Stomach (tissue), 8 donors: ENCODE measurements at regions not wholly inside any gene's neighbourhood (a gene's known extent, or its start where the extent isn't known, plus 50 kb on each side); places are given as distances from the start of the nearest gene placed in this dataset.

Experiments
- DNase-seq, 2 donors: peaks; one replicate each; pipeline versions ENCODE4 v3.0.0 to v3.0.0-alpha.2; 2013 to 2019
- H3K27ac ChIP-seq, 5 donors: fragments of 200-600 bp in 4 of 5; sonication (generic) in 4 of 5; one replicate each; pipeline ENCODE4 v1.5.1; 2013 to 2019; ENCODE audit warnings: mild to moderate bottlenecking in 1 of 5, moderate library complexity in 1 of 5
- H3K27me3 ChIP-seq, 3 donors: fragments of 200-600 bp; sonication (generic); one replicate each; pipeline ENCODE4 v1.5.1; 2017 to 2019; ENCODE audit warnings: mixed run types in 1 of 3
- H3K36me3 ChIP-seq, 4 donors: fragments of 200-600 bp; sonication (generic); 1 replicate in 3 of 4; 2 replicates in 1 of 4; pipeline ENCODE4 v1.5.1; 2016 to 2019
- H3K4me1 ChIP-seq, 4 donors: fragments of 200-600 bp; sonication (generic); one replicate each; pipeline ENCODE4 v1.5.1; 2016 to 2019
- H3K4me3 ChIP-seq, 4 donors: fragments of 200-600 bp; sonication (generic) in 3 of 4; one replicate each; pipeline ENCODE4 v1.5.1; 2016 to 2019; ENCODE audit warnings: mild to moderate bottlenecking in 1 of 4
- H3K9me3 ChIP-seq, 4 donors: fragments of 200-600 bp; sonication (generic); one replicate each; pipeline ENCODE4 v1.5.1; 2016 to 2019
- EP300 ChIP-seq: sonication (generic); formaldehyde crosslinking; IDR thresholded peaks from one replicate; pipeline ENCODE4 v1.6.1; 2017; ENCODE audit warnings: antibody characterized with exemption
- POLR2A ChIP-seq, 4 donors: fragments of 450-650 bp; IDR thresholded peaks; one replicate each; pipeline ENCODE4 v1.6.1; 2016; ENCODE audit warnings: antibody characterized with exemption in 4 of 4, control low read depth in 2 of 4, mild to moderate bottlenecking in 1 of 4, moderate library complexity in 1 of 4
- POLR2AphosphoS5 ChIP-seq, 3 donors: sonication (generic); formaldehyde crosslinking; IDR thresholded peaks; one replicate each; pipeline ENCODE4 v1.6.1; 2016; ENCODE audit warnings: antibody characterized with exemption in 3 of 3
- WGBS, 5 donors: extraction: QIAGEN DNeasy Blood & Tissue Kit in 3 of 5; methylation state at CpG; one replicate each; pipeline versions ENCODE4 v1.1.5 to v1.1.7; 2013 to 2018; 5-methylcytosine and 5-hydroxymethylcytosine counted together
- intact Hi-C: fragments of 100-400 bp; cut with DNase I; formaldehyde crosslinking; loops from one replicate; pipeline ENCODE4 v1.15.1; 2023; ENCODE audit warnings: low total_unique reads
- TF ChIP-seq, protein P1 (sequence below), 7 experiments: fragments of 450-650 bp in 4 of 7; fragments of 200-600 bp in 3 of 7; sonication (generic) in 3 of 7; IDR thresholded peaks; one replicate each; pipeline ENCODE4 v1.5.1; 2016 to 2019; ENCODE audit warnings: antibody characterized with exemption in 7 of 7, control low read depth in 2 of 7, mild to moderate bottlenecking in 1 of 7
- donor health status: healthy with polysubstance abuse.
- donor health status: Bipolar disorder and iron deficiency.
- donor health status: healthy.

DNA sequence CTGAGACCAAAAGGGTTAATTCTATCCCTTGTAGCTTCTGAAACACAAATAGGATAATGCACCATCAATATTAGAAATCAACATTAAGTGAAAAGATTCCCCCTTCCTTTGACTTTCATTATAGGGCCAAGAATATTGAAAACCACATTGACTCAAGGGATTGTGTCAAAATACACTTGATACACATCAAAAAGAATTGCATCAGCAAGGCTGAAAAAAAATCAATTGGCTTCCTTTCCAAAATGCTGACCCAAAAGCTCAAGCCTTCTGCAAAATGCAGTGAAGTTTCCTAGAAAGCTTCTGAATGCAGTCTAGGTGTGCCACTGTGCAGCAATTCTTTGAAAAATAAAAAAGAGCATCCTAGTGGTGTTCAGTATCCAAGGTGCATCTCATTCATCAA lies 674.4 kb downstream of the TOX3 start:
- Histone ChIP-seq H3K36me3 (no peaks in the 10 kb centered on the region), H3K27ac (no peak overlapping the region), H3K4me3 (no peak overlapping the region), H3K9me3 (no peaks in the 10 kb centered on the region), H3K27me3 (no peaks in the 10 kb centered on the region), H3K4me1 (no peaks in the 10 kb centered on the region)
- DNase-seq: no peak
- intact Hi-C loops: no loop called here
- no peak for TF ChIP-seq POLR2A (IDR thresholded peaks at IDR 0.05)
- no peak for TF ChIP-seq EP300
- no peak for TF ChIP-seq POLR2AphosphoS5 (IDR thresholded peaks at IDR 0.05)
- TF ChIP-seq, protein P1, sequence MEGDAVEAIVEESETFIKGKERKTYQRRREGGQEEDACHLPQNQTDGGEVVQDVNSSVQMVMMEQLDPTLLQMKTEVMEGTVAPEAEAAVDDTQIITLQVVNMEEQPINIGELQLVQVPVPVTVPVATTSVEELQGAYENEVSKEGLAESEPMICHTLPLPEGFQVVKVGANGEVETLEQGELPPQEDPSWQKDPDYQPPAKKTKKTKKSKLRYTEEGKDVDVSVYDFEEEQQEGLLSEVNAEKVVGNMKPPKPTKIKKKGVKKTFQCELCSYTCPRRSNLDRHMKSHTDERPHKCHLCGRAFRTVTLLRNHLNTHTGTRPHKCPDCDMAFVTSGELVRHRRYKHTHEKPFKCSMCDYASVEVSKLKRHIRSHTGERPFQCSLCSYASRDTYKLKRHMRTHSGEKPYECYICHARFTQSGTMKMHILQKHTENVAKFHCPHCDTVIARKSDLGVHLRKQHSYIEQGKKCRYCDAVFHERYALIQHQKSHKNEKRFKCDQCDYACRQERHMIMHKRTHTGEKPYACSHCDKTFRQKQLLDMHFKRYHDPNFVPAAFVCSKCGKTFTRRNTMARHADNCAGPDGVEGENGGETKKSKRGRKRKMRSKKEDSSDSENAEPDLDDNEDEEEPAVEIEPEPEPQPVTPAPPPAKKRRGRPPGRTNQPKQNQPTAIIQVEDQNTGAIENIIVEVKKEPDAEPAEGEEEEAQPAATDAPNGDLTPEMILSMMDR (IDR thresholded peaks at IDR 0.05): no peak

DNA sequence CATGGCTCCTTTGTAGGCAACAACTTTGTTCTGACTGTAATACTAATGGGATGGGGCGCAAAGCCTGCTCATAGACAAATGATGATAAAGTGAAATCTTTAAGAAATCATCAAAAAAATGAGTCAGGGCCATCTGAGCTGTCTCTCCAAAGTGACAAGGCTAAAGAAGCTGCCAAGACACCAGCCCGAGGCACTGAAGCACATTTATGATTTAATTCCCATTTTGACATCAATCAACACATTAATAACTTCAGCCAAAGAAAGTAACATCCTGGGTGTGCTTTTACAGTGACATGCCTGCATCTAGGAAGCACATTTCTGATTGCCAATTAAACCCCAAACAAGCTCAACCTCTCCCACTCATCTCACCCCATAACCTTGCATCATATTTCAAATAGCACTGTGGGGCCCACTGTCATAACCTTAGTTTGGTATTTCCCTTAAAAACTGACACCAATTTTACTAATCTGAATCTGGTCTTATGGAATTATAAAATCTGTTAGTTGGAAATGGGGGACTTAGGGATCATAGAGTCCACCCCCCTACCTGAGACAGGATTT lies 676.6 kb downstream of the TOX3 start:
- TF ChIP-seq POLR2A (IDR thresholded peaks at IDR 0.05): no peak
- H3K4me3 ChIP-seq: no peak overlapping the region
- no peak overlapping the region for H3K27ac ChIP-seq
- intact Hi-C loops: no loop called here
- no peaks in the 10 kb centered on the region for H3K36me3 ChIP-seq
- WGBS, 5 donors: 78 to 91% (median 83%) methylated on average over 2 of the region's 2 CpGs
- no peaks in the 10 kb centered on the region for H3K4me1 ChIP-seq
- H3K9me3 ChIP-seq: no peaks in the 10 kb centered on the region
- no peaks in the 10 kb centered on the region for H3K27me3 ChIP-seq
- DNase-seq: no peak

DNA sequence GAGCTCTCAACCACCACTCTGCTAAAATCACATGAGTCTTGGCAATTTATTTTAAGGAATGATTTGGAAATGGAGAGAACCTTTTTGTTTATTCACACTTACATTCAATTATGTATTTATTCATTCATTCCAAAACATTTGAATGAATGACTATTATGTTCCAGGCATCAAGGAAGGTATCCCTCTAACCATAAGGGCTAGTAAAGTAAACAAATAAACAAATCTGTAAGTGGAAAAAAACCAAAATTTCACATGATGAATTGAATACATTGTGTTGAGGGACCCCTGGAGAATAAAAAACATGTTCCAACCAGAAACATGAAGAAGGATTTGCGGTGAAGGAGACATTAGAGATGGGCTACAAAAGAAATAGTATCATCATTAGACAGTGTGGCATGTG lies 677.8 kb downstream of the TOX3 start:
- Histone ChIP-seq H3K27ac (no peak overlapping the region), H3K27me3 (no peaks in the 10 kb centered on the region), H3K9me3 (no peaks in the 10 kb centered on the region), H3K36me3 (no peaks in the 10 kb centered on the region), H3K4me1 (no peaks in the 10 kb centered on the region), H3K4me3 (no peak overlapping the region)
- WGBS, 5 donors: 83 to 96% (median 94%) methylated on average over 1 of the region's 1 CpG
- DNase-seq: no peak
- intact Hi-C loops: no loop called here
- TF ChIP-seq, protein P1 (IDR thresholded peaks at IDR 0.05): no peak
- TF ChIP-seq POLR2A (IDR thresholded peaks at IDR 0.05): no peak
- TF ChIP-seq EP300: no peak
- no peak for TF ChIP-seq POLR2AphosphoS5 (IDR thresholded peaks at IDR 0.05)

DNA sequence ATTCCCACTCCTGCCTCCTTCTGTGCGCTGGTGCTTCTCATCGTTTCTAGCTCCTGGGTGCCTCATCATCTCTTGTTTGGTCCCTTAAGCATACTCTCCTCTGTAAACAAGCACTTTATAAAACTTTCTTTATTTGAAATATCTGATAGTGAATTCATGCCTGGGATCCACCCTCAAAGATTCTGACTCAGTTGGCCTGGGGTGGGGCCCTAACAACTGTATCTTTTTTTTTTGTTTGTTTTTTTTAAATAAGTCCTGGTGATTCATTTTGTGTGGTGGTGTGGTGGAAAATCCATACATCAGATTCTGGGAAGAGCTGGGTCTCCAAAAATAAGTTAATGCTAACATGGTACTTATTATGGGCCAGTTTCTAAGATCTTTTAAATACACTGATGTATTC lies 678.3 kb downstream of the TOX3 start:
- WGBS, 5 donors: 66 to 80% (median 76%) methylated on average over 2 of the region's 2 CpGs
- intact Hi-C loops: no loop called here
- TF ChIP-seq EP300: no peak
- TF ChIP-seq, protein P1 (IDR thresholded peaks at IDR 0.05): no peak
- TF ChIP-seq POLR2A (IDR thresholded peaks at IDR 0.05): no peak
- TF ChIP-seq POLR2AphosphoS5 (IDR thresholded peaks at IDR 0.05): no peak

DNA sequence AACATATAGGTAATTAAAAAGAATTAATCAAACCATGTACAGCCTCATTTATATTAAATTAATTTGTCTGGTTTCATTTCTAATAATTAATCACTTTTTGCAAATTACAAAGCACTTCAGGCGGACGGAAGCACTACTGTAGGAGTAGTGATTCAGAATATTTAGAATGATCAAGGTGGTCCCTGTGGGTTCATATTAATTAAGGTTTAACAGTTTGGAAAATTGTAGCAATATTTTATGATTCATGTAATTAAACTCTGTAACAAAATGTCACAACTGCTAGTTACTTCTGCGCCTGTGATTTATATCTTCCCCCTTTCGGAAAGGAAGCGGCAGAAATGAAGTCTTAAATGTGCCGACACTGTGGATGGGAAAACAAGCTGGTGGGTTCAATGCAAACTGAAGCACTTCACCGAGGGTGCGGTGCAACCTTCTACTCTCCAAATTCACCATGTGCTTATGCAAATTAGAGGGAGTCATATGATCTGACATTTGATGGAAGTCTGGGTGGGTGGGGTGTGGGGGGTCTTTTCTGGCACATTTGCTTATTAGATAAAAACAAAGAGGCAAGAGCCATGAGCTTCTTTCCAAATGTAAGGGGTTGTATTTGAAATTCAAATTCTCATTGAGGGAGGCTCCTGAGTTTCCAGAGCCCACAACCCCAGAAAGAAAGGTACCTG lies 679.4 kb downstream of the TOX3 start:
- TF ChIP-seq EP300 (no peak), POLR2A (IDR thresholded peaks at IDR 0.05) (no peak)
- 88 to 90% (median 89%) methylated on average over 8 of the region's 8 CpGs for WGBS, 5 donors
- no peaks in the 10 kb centered on the region for H3K36me3 ChIP-seq
- intact Hi-C loops: no loop called here
- H3K4me3 ChIP-seq: no peak overlapping the region
- no peaks in the 10 kb centered on the region for H3K4me1 ChIP-seq
- H3K9me3 ChIP-seq: no peaks in the 10 kb centered on the region
- no peak for DNase-seq
- H3K27me3 ChIP-seq: no peaks in the 10 kb centered on the region
- H3K27ac ChIP-seq: no peak overlapping the region

More for the DNA sequence above, 678.3 kb downstream of the TOX3 start:
- Histone ChIP-seq H3K9me3 (no peaks in the 10 kb centered on the region), H3K27ac (no peak overlapping the region), H3K27me3 (no peaks in the 10 kb centered on the region), H3K4me1 (no peaks in the 10 kb centered on the region), H3K36me3 (no peaks in the 10 kb centered on the region), H3K4me3 (no peak overlapping the region)
- DNase-seq: no peak
